ENCODE measurements at regions not wholly inside any gene's neighbourhood (a gene's known extent, or its start where the extent isn't known, plus 50 kb on each side); places are given as distances from the start of the nearest gene placed in this dataset.

GRCh38 chr2:203813684-203814083, 53.9 kb upstream of the CTLA4 start:
- DNase-seq (ENCODE audit: low read depth), result no peak

- DNase-seq (ENCODE audit: low read depth), result peak; percentile 33
Measured at GRCh38 chr2:203814661-203815540, 52.7 kb upstream of the CTLA4 start.

GRCh38 chr2:203815541-203815898, 52.1 kb upstream of the CTLA4 start:
- no peak for DNase-seq (ENCODE audit: low read depth)

- no peak for DNase-seq (ENCODE audit: low read depth)
Measured at GRCh38 chr2:203817147-203817546, 50.4 kb upstream of the CTLA4 start.

All from activated T-helper 9 cell treated with anti-CD3 and anti-CD28 coated beads, Interleukin-2, amount 50 U/mL, for 16 hours (primary cell).